ENCODE measurements at regions not wholly inside any gene's neighbourhood (a gene's known extent, or its start where the extent isn't known, plus 50 kb on each side); places are given as distances from the start of the nearest gene placed in this dataset.

GRCh38 chr16:85995541-85996423 is 96.8 kb downstream of the IRF8 start (continued):
- TF ChIP-seq CUX1 (IDR thresholded peaks at IDR 0.05; ENCODE audit: insufficient replicate concordance, low read depth, low read length) (no peak), SMARCA5 (IDR thresholded peaks at IDR 0.05) (no peak), YBX1 (IDR thresholded peaks at IDR 0.05) (no peak), ZBTB11 (CRISPR knock-in tag; IDR thresholded peaks at IDR 0.05) (no peak), CHD4 (IDR thresholded peaks at IDR 0.05) (no peak), ZNF217 (IDR thresholded peaks at IDR 0.05) (0 out of 2 replicates have a peak, but pooled peaks have one; percentile 22), E4F1 (IDR thresholded peaks at IDR 0.05; ENCODE audit: borderline replicate concordance, partially characterized antibody) (no peak), RAD51 (IDR thresholded peaks at IDR 0.05) (peak; percentile 89), NFIC (IDR thresholded peaks at IDR 0.05; ENCODE audit: low read depth, low read length) (no peak), RELB (IDR thresholded peaks at IDR 0.05; ENCODE audit: low read depth) (peak; percentile 71; the same call in 1 of the 2 replicates), BACH1 (IDR thresholded peaks at IDR 0.05; ENCODE audit: borderline replicate concordance) (no peak), NFYA (IDR thresholded peaks at IDR 0.05; ENCODE audit: borderline replicate concordance, low read depth, low read length) (no peak), TARDBP (IDR thresholded peaks at IDR 0.05; ENCODE audit: borderline replicate concordance) (no peak), BRCA1 (IDR thresholded peaks at IDR 0.05; ENCODE audit: low read depth, low read length) (no peak)

All from GM12878 (cell line).